B cell (primary cell): ENCODE measurements at regions not wholly inside any gene's neighbourhood (a gene's known extent, or its start where the extent isn't known, plus 50 kb on each side); places are given as distances from the start of the nearest gene placed in this dataset.

Experiments used
- ATAC-seq: fragments of 200-7000 bp; cut with Tn5 transposase; one replicate; pipeline ENCODE4 v1.10.0; 2021; ENCODE audit warnings: low read depth, mild to moderate bottlenecking, moderate number of reproducible peaks, moderate library complexity
- CTCF ChIA-PET: fragments of 350-600 bp; sonication (Branson Sonifier 250); formaldehyde crosslinking; loops from one replicate; lab custom pipeline; 2021; ENCODE audit warnings: antibody characterized with exemption, inconsistent platforms; lab: Charles Lee
- POLR2A ChIA-PET: fragments of 350-600 bp; sonication (Branson Sonifier 250); formaldehyde crosslinking; loops from one replicate; lab custom pipeline; 2021; ENCODE audit warnings: antibody characterized with exemption; lab: Charles Lee
- DNase-seq: peaks from one replicate; pipeline ENCODE4 v3.0.0; 2013
- H2AFZ ChIP-seq: 2 replicates; pipeline ENCODE4 v1.6.1; 2012; ENCODE audit warnings: mild to moderate bottlenecking, low read depth, low read length; ENCODE audit not compliant: insufficient read depth, poor library complexity, severe bottlenecking
- H3K27ac ChIP-seq, 2 donors: 1 replicate in 1 of 2; 2 replicates in 1 of 2; pipeline ENCODE4 v1.5.1; 2012 to 2013; ENCODE audit warnings: low read length in 2 of 2, mild to moderate bottlenecking in 2 of 2, moderate library complexity in 1 of 2
- H3K27me3 ChIP-seq, 4 experiments: fragments of 200-600 bp in 1 of 4; sonication (generic) in 1 of 4; replicated peaks in 1 of 4; 1 replicate in 2 of 4; 2 replicates in 2 of 4; pipeline versions ENCODE4 v1.6.1 to v1.7.0; 2013 to 2016; ENCODE audit warnings: low read length in 3 of 4, mild to moderate bottlenecking in 2 of 4, mixed read lengths in 1 of 4, moderate library complexity in 1 of 4; ENCODE audit not compliant: insufficient read depth in 4 of 4, control insufficient read depth in 3 of 4; ENCODE audit errors: control extremely low read depth in 1 of 4
- H3K36me3 ChIP-seq, 2 experiments: replicated peaks in 1 of 2; 1 replicate in 1 of 2; 2 replicates in 1 of 2; pipeline versions ENCODE4 v1.6.1 to v1.7.1; 2013; ENCODE audit warnings: low read length in 1 of 2; ENCODE audit not compliant: insufficient read depth in 2 of 2, control insufficient read depth in 1 of 2; ENCODE audit errors: control extremely low read depth in 1 of 2, extremely low read depth in 1 of 2
- H3K4me1 ChIP-seq, 2 donors: fragments of 200-600 bp in 1 of 2; sonication (generic) in 1 of 2; 1 replicate in 1 of 2; 2 replicates in 1 of 2; pipeline versions ENCODE4 v1.5.1 to v1.6.1; 2013 to 2017; ENCODE audit warnings: low read length in 2 of 2; ENCODE audit not compliant: control insufficient read depth in 2 of 2, insufficient read depth in 2 of 2
- H3K4me2 ChIP-seq: replicated peaks from 2 replicates; pipeline ENCODE3; 2012; ENCODE audit warnings: mild to moderate bottlenecking, low read depth, low read length; ENCODE audit not compliant: poor library complexity, severe bottlenecking
- H3K4me3 ChIP-seq, 5 experiments: fragments of 200-600 bp in 1 of 5; sonication (generic) in 1 of 5; 1 replicate in 3 of 5; 2 replicates in 2 of 5; pipeline versions ENCODE4 v1.5.1 to v1.7.0; 2011 to 2016; ENCODE audit warnings: low read length in 4 of 5, mild to moderate bottlenecking in 4 of 5, low read depth in 2 of 5, control low read depth in 1 of 5, moderate library complexity in 1 of 5; ENCODE audit not compliant: insufficient read depth in 1 of 5; ENCODE audit errors: control extremely low read depth in 1 of 5, extremely low read depth in 1 of 5
- H3K79me2 ChIP-seq: fragments of 200-600 bp; sonication (generic); one replicate; pipeline ENCODE4 v1.6.0; 2016; ENCODE audit warnings: low read length; ENCODE audit not compliant: control insufficient read depth, insufficient read depth
- H3K9ac ChIP-seq: fragments of 200-600 bp; sonication (generic); 2 replicates; pipeline ENCODE4 v1.6.1; 2017; ENCODE audit warnings: mild to moderate bottlenecking, low read length, moderate library complexity
- H3K9me3 ChIP-seq, 3 donors: one replicate each; pipeline versions ENCODE4 v1.6.1 to v1.7.1; 2013; ENCODE audit warnings: low read length in 2 of 3; ENCODE audit not compliant: control insufficient read depth in 2 of 3, insufficient read depth in 1 of 3; ENCODE audit errors: control extremely low read depth in 1 of 3
- H4K20me1 ChIP-seq: 2 replicates; pipeline ENCODE4 v1.6.0; 2012; ENCODE audit warnings: mild to moderate bottlenecking, low read length; ENCODE audit not compliant: insufficient read depth, control insufficient read depth, poor library complexity, severe bottlenecking
- H3K27ac Mint-ChIP-seq: one replicate; pipeline ENCODE4 v1.8.0; 2021; ENCODE audit warnings: mixed read lengths
- H3K27me3 Mint-ChIP-seq: one replicate; pipeline ENCODE4 v1.8.0; 2021; ENCODE audit warnings: mixed read lengths
- H3K4me1 Mint-ChIP-seq: one replicate; pipeline ENCODE4 v1.8.0; 2021; ENCODE audit warnings: mixed read lengths
- H3K4me3 Mint-ChIP-seq: one replicate; pipeline ENCODE4 v1.8.0; 2021; ENCODE audit warnings: mixed read lengths
- H3K9me3 Mint-ChIP-seq: one replicate; pipeline ENCODE4 v1.8.0; 2022; ENCODE audit warnings: mixed read lengths; ENCODE audit not compliant: insufficient read depth
- CTCF ChIP-seq: fragments of 200-600 bp; IDR thresholded peaks from one replicate; pipeline ENCODE4 v1.8.0; 2022; ENCODE audit warnings: antibody characterized with exemption, mild to moderate bottlenecking
- EZH2 ChIP-seq: IDR thresholded peaks from 2 replicates; pipeline ENCODE4 v1.6.1; 2012; ENCODE audit warnings: borderline replicate concordance, low read depth, mild to moderate bottlenecking, moderate library complexity, low read length; ENCODE audit not compliant: insufficient read depth, poor library complexity, severe bottlenecking
- WGBS: methylation state at CpG from one replicate; pipeline ENCODE4 v1.1.5; 2013; ENCODE audit warnings: missing lambda C conversion rate; ENCODE audit not compliant: insufficient coverage; 5-methylcytosine and 5-hydroxymethylcytosine counted together
- intact Hi-C: fragments of 100-400 bp; cut with micrococcal nuclease; formaldehyde crosslinking; loops from one replicate; pipeline ENCODE4 v1.10.0; 2022

DNA sequence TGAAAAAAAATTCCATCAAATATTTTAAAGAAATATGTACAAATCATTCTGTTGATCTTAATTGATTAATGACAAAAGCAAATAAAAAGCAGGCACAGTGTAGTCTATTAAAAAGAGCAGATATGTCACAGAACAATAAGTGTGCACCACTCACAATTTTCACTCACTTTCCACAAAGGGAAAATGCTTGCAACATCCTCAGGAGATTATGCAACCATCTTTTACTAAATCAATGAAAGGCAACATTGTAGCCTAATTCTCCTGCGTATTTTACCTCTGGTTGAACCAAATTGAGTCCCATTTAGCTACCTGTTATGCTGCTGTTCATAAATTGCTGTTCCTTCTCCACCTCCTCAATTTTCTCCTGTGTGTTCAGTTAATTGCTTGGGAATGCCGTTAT is 1346.8 kb upstream of the PIK3C3 start:
- Mint-ChIP-seq H3K4me3 (no peak overlapping the region), H3K27me3 (no peaks in the 10 kb centered on the region), H3K9me3 (no peaks in the 10 kb centered on the region), H3K27ac (no peak overlapping the region), H3K4me1 (no peaks in the 10 kb centered on the region)
- H3K27me3 ChIP-seq = no peaks in the 10 kb centered on the region
- no peak overlapping the region for H3K27ac ChIP-seq
- no peaks in the 10 kb centered on the region for H3K36me3 ChIP-seq
- DNase-seq (no peak), ATAC-seq (no peak)
- no peak for TF ChIP-seq EZH2
- TF ChIP-seq CTCF = no peak
- no peaks in the 10 kb centered on the region for H3K4me1 ChIP-seq
- no peaks in the 10 kb centered on the region for H3K79me2 ChIP-seq
- no peak overlapping the region for H3K4me3 ChIP-seq
- peaks cover 0 to 1% (median 0%) of the 10 kb centered on the region in 3 donors for H3K9me3 ChIP-seq
- intact Hi-C loops = no loop called here
- CTCF ChIA-PET = no interaction called here
- H4K20me1 ChIP-seq = no peaks in the 10 kb centered on the region
- H3K4me2 ChIP-seq = no peak overlapping the region
- POLR2A ChIA-PET = no interaction called here
- no peak overlapping the region for H3K9ac ChIP-seq
- H2AFZ ChIP-seq = no peak overlapping the region
- WGBS = 80% methylated on average over 1 of the region's 2 CpGs

DNA sequence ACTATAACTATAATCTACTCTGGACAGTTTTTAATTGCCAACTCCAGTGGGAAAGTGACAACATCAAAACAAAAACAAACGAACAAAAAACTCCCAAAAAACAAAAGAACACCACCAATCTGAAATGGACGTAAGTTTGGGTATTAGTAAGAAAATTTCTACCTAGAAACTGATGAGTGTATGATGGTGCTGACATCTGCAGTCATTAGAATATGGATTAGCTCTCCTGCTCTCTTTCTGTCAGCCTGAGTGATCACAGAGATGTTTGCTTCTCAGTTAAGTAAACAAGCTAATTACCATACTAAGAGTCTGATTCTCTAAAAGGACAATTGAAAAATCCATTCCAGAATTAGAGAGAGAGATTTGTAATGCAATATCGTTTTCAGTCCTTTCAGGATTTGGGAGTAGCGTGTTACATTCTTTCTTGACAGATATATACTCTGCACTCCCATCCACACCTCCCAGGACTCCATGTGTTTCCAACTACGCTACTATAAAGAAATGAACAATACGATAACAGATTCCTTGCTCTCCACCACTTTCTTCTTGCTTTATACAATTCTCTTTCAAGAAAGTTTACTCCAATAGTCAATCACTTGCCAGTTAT is 1347.4 kb upstream of the PIK3C3 start:
- 78% methylated on average over 2 of the region's 6 CpGs for WGBS
- DNase-seq = no peak
- H3K4me2 ChIP-seq = no peak overlapping the region
- no peak overlapping the region for H3K27ac Mint-ChIP-seq
- intact Hi-C loops = no loop called here
- no peak overlapping the region for H2AFZ ChIP-seq
- no peaks in the 10 kb centered on the region for H4K20me1 ChIP-seq
- CTCF ChIA-PET = no interaction called here
- H3K27me3 Mint-ChIP-seq = no peaks in the 10 kb centered on the region
- no peak overlapping the region for H3K9ac ChIP-seq
- H3K4me1 Mint-ChIP-seq = no peaks in the 10 kb centered on the region
- H3K4me1 ChIP-seq = no peaks in the 10 kb centered on the region
- no peak for ATAC-seq
- no peaks in the 10 kb centered on the region for H3K36me3 ChIP-seq
- H3K9me3 ChIP-seq = peaks cover 0 to 1% (median 0%) of the 10 kb centered on the region in 3 donors
- no peak overlapping the region for H3K4me3 ChIP-seq
- H3K27ac ChIP-seq = no peak overlapping the region
- H3K9me3 Mint-ChIP-seq = no peaks in the 10 kb centered on the region
- TF ChIP-seq CTCF (no peak), EZH2 (no peak)
- POLR2A ChIA-PET = no interaction called here
- no peak overlapping the region for H3K4me3 Mint-ChIP-seq
- H3K79me2 ChIP-seq = no peaks in the 10 kb centered on the region
- H3K27me3 ChIP-seq = no peaks in the 10 kb centered on the region
